Fibroblast of villous mesenchyme (primary cell): ENCODE measurements at regions not wholly inside any gene's neighbourhood (a gene's known extent, or its start where the extent isn't known, plus 50 kb on each side); places are given as distances from the start of the nearest gene placed in this dataset.

Experiments used
- DNase-seq: peaks from one replicate; pipeline ENCODE4 v3.0.0-alpha.2; 2010; ENCODE audit warnings: low read depth
- H3K4me3 ChIP-seq: 2 replicates; pipeline ENCODE4 v1.5.1; 2011; ENCODE audit warnings: low read depth, mild to moderate bottlenecking, low read length
- TF ChIP-seq, protein P1 (sequence below): IDR thresholded peaks from 2 replicates; pipeline ENCODE4 v1.5.1; 2012; ENCODE audit warnings: low read depth, mild to moderate bottlenecking, low read length; ENCODE audit not compliant: insufficient read depth

DNA sequence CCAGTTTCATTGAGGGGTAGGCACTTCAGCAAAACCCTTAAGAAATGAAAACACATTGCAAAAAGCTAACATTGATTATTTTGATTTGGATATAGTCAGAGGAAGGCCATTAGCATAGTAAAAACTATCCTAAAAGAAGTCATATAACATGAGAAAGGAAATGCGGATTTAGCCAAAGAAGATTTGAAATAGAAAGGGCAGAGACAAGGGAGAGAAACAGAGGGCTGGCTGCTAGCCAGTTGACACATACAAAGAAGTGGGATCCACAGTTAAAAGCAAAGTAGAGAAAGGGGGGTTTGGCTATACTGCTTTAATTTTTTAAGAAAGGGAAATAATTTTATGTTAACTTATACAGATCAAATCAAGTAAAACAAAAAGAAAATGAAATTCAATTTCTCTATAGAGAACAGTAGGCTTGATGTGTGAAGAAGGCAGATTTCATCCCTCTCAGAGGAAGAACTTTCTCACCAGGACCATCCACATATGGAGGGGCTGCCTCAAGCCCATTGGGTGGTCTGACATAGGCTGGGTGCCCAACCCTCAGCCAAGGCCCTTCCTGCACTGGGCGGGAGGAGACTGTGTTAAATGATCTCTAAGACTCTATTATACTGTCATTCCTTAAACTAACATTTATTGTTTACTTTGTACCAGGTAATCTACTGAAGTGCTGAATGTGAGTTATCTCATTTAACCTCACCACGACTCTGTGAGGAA lies 420.3 kb downstream of the CCDC91 start:
- H3K4me3 ChIP-seq: no peak overlapping the region
- no peak for DNase-seq
- TF ChIP-seq, protein P1, sequence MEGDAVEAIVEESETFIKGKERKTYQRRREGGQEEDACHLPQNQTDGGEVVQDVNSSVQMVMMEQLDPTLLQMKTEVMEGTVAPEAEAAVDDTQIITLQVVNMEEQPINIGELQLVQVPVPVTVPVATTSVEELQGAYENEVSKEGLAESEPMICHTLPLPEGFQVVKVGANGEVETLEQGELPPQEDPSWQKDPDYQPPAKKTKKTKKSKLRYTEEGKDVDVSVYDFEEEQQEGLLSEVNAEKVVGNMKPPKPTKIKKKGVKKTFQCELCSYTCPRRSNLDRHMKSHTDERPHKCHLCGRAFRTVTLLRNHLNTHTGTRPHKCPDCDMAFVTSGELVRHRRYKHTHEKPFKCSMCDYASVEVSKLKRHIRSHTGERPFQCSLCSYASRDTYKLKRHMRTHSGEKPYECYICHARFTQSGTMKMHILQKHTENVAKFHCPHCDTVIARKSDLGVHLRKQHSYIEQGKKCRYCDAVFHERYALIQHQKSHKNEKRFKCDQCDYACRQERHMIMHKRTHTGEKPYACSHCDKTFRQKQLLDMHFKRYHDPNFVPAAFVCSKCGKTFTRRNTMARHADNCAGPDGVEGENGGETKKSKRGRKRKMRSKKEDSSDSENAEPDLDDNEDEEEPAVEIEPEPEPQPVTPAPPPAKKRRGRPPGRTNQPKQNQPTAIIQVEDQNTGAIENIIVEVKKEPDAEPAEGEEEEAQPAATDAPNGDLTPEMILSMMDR: no peak

DNA sequence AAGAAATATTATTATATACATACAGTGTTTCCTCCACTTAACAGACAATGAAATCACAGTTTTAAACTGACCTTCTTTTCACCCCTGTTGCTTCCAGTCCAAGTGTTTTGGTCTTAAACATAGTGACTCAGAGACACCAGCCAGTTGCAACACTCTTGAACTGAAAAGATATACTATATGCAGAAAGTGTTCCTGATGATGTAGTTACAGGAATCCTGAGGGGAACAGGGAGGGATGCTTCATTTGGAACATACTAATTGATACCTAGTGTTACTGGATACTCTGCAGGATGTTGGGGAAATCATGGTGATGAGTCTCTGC lies 420.8 kb downstream of the CCDC91 start:
- TF ChIP-seq, protein P1: no peak
- H3K4me3 ChIP-seq: no peak overlapping the region
- DNase-seq: peak; percentile 92

- no peak for DNase-seq
- H3K4me3 ChIP-seq: no peak overlapping the region
- TF ChIP-seq, protein P1: no peak
Observed at GRCh38 chr12:28611449-28611848, 421.2 kb downstream of the CCDC91 start.

DNA sequence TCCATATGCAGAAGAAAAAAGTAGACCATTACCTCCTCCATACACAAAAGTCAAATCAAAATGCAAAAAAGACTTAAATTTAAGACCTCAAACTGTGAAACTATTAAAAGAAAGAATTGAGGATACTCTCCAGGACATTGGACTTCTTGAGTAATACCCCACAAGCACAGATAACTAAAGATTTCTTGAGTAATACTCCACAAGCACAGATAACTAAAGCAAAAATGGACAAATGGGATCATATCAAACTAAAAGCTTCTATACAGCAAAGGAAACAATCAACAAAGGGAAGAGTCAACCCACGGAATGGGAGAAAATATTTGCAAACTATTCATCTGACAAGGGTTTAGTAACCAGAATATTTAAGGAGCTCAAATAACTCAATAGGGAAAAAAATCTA lies 427.9 kb downstream of the CCDC91 start:
- no peak overlapping the region for H3K4me3 ChIP-seq
- TF ChIP-seq, protein P1: no peak
- peak; percentile 7 for DNase-seq

DNA sequence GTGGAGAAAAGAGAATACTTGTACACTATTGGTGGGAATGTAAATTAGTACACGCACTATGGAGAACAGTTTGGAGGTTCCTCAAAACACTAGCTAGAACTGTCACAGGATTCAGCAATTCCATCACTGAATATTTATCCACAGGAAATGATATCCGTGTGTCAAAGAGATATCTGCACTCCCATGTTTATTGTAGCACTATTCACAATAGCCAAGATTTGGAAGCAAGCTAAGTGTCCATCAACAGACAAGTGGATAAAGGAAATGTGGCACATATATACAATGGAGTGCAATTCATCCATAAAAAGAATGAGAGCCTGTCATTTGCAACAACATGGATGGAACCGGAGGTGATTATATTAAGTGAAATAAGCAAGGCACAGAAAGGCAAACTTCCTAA lies 428.5 kb downstream of the CCDC91 start:
- TF ChIP-seq, protein P1: no peak
- no peak overlapping the region for H3K4me3 ChIP-seq
- DNase-seq: no peak

- no peak overlapping the region for H3K4me3 ChIP-seq
- DNase-seq: no peak
- TF ChIP-seq, protein P1: no peak
Observed at GRCh38 chr12:28620281-28620680, 430.0 kb downstream of the CCDC91 start.

- no peak overlapping the region for H3K4me3 ChIP-seq
- peak; percentile 50 for DNase-seq
- TF ChIP-seq, protein P1: no peak
Observed at GRCh38 chr12:28622406-28622805, 432.1 kb downstream of the CCDC91 start.
